Kidney (tissue), 13 donors: ENCODE measurements at regions not wholly inside any gene's neighbourhood (a gene's known extent, or its start where the extent isn't known, plus 50 kb on each side); places are given as distances from the start of the nearest gene placed in this dataset.

ENCODE experiments used
- DNase-seq, 5 donors: peaks; one replicate each; pipeline ENCODE4 v3.0.0-alpha.2; 2013 to 2020
- FAIRE-seq: peaks from 2 replicates; lab custom pipeline; 2012; peaks lifted over from hg19 to GRCh38; lab: Jason Lieb, UNC
- H3K27ac ChIP-seq, 2 donors: one replicate each; pipeline ENCODE4 v1.7.0; 2013; ENCODE audit warnings: low read depth in 2 of 2, low read length in 2 of 2, inconsistent platforms in 1 of 2
- H3K27me3 ChIP-seq: one replicate; pipeline ENCODE4 v1.7.1; 2013; ENCODE audit warnings: low read length, inconsistent platforms; ENCODE audit not compliant: control insufficient read depth, insufficient read depth
- H3K36me3 ChIP-seq, 3 donors: one replicate each; pipeline versions ENCODE4 v1.7.0 to v1.7.1; 2013; ENCODE audit warnings: low read length in 3 of 3, control low read depth in 1 of 3, inconsistent platforms in 1 of 3; ENCODE audit not compliant: insufficient read depth in 3 of 3, control insufficient read depth in 2 of 3
- H3K4me1 ChIP-seq, 3 donors: one replicate each; pipeline versions ENCODE4 v1.7.0 to v1.7.1; 2013; ENCODE audit warnings: low read length in 3 of 3, inconsistent platforms in 1 of 3, low read depth in 1 of 3; ENCODE audit not compliant: control insufficient read depth in 2 of 3, insufficient read depth in 2 of 3
- H3K4me3 ChIP-seq, 3 donors: one replicate each; pipeline versions ENCODE4 v1.7.0 to v1.8.1; 2013; ENCODE audit warnings: low read length in 3 of 3, control low read depth in 1 of 3, inconsistent platforms in 1 of 3
- H3K9ac ChIP-seq, 3 donors: one replicate each; pipeline versions ENCODE4 v1.7.0 to v1.7.1; 2013; ENCODE audit warnings: low read length in 3 of 3, control low read depth in 1 of 3, inconsistent platforms in 1 of 3
- H3K9me3 ChIP-seq, 3 donors: one replicate each; pipeline versions ENCODE4 v1.7.0 to v1.7.1; 2013; ENCODE audit warnings: low read length in 3 of 3, control low read depth in 1 of 3, inconsistent platforms in 1 of 3; ENCODE audit not compliant: control insufficient read depth in 2 of 3, insufficient read depth in 1 of 3
- CTCF ChIP-seq: IDR thresholded peaks from 3 replicates; pipeline ENCODE4 v1.5.1; 2012; ENCODE audit warnings: mild to moderate bottlenecking, moderate library complexity, borderline replicate concordance; ENCODE audit not compliant: insufficient read depth; ENCODE audit errors: extremely low read depth
- intact Hi-C: fragments of 100-400 bp; cut with DNase I; formaldehyde crosslinking; loops from one replicate; pipeline ENCODE4 v1.11.1; 2022
- donor health status: control.
- donor health status: control.
- donor health status: control.
- donor health status: control.
- donor health status: control.
- donor health status: DM: yes; HTN: yes; CAD: no.
- donor health status: Normal renal cell carcinoma (clear cell type).

GRCh38 chr6:48615041-48615440 is 504.0 kb upstream of the PTCHD4 start:
- FAIRE-seq (no peak), DNase-seq (no peak)
- Histone ChIP-seq H3K9ac (no peak overlapping the region), H3K9me3 (no peaks in the 10 kb centered on the region), H3K27ac (no peak overlapping the region), H3K27me3 (no peaks in the 10 kb centered on the region), H3K4me1 (no peaks in the 10 kb centered on the region), H3K4me3 (no peak overlapping the region), H3K36me3 (no peaks in the 10 kb centered on the region)
- intact Hi-C loops = no loop called here
- no peak for TF ChIP-seq CTCF

GRCh38 chr6:48614326-48614725 is 503.3 kb upstream of the PTCHD4 start:
- Histone ChIP-seq H3K4me3 (no peak overlapping the region), H3K36me3 (no peaks in the 10 kb centered on the region), H3K27me3 (no peaks in the 10 kb centered on the region), H3K9me3 (no peaks in the 10 kb centered on the region), H3K4me1 (no peaks in the 10 kb centered on the region), H3K9ac (no peak overlapping the region), H3K27ac (no peak overlapping the region)
- TF ChIP-seq CTCF = no peak
- no peak for FAIRE-seq
- intact Hi-C loops = no loop called here
- no peak for DNase-seq

GRCh38 chr6:48613231-48613949 is 502.4 kb upstream of the PTCHD4 start:
- intact Hi-C loops = no loop called here
- H3K9ac ChIP-seq = no peak overlapping the region
- H3K27ac ChIP-seq = no peak overlapping the region
- H3K27me3 ChIP-seq = no peaks in the 10 kb centered on the region
- H3K4me3 ChIP-seq = no peak overlapping the region
- DNase-seq (peak in 2 of 5 donors; percentile 19 to 51), FAIRE-seq (no peak)
- TF ChIP-seq CTCF = no peak
- no peaks in the 10 kb centered on the region for H3K9me3 ChIP-seq
- H3K4me1 ChIP-seq = no peaks in the 10 kb centered on the region
- no peaks in the 10 kb centered on the region for H3K36me3 ChIP-seq
